C1 segment of cervical spinal cord (tissue), 14 donors: ENCODE measurements at regions not wholly inside any gene's neighbourhood (a gene's known extent, or its start where the extent isn't known, plus 50 kb on each side); places are given as distances from the start of the nearest gene placed in this dataset.
"Not testable (repeated sequence)": the region's sequence is repeated elsewhere in the genome, so short reads cannot be mapped to it uniquely, and the experiment has no call there.

ENCODE experiments used
- DNase-seq, 14 donors: peaks; one replicate each; lab custom pipeline; 2025; lab: John Stamatoyannopoulos, UW

DNA sequence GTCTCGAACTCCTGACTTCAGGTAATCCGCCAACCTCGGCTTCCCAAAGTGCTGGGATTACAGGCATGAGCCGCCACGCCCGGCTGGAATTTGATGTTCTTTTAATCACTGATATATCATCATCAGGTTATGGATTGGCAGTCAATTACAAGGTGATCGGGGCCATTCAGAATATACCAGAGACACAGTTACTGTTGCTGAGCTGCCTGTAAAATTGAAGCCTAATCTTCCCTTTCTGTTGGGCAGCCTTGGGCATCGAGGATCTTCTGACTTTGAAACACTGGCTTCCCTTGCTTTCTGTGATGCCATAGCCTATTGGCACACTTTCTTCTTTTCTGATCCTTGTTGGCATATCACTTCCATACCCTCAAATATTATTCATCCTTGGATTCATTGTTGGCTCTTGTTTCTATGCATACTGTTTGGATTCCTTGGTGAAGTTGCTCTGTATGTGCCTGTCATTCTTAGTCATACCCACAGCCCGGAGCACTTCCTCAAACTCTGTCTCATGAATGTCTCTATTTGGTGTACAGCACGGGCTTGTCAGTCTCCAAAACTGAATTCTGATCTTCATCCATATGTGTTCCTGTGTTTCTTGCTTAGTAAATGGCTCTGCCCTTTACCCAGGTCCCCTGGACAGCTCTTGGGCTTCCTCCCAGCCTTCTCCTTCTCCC is 85.6 kb upstream of the CRYM start:
- DNase-seq: not testable (repeated sequence)

- not testable (repeated sequence) for DNase-seq
These were observed 83.6 kb upstream of the CRYM start for GRCh38 chr16:21361612-21362227.

DNA sequence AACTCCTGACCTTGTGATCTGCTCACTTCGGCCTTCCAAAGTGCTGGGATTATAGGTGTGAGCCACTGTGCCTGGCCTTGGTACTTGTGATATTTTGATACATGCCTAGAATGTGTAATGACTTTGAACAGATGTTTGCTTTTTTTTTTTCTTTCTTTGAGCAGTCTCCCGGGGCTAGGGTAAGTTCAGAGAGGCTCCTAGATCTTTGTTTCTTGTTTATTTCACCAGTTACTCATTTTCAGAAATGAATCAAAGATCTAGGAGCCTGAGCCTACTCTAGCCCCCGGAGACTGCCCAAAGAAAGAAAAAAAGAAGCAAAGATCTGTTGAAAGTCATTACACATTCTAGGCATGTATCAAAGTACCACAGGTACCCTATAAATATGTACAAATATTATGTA is 83.0 kb upstream of the CRYM start:
- DNase-seq: not testable (repeated sequence)

GRCh38 chr16:21359513-21359912 is 81.4 kb upstream of the CRYM start:
- DNase-seq: not testable (repeated sequence)

DNA sequence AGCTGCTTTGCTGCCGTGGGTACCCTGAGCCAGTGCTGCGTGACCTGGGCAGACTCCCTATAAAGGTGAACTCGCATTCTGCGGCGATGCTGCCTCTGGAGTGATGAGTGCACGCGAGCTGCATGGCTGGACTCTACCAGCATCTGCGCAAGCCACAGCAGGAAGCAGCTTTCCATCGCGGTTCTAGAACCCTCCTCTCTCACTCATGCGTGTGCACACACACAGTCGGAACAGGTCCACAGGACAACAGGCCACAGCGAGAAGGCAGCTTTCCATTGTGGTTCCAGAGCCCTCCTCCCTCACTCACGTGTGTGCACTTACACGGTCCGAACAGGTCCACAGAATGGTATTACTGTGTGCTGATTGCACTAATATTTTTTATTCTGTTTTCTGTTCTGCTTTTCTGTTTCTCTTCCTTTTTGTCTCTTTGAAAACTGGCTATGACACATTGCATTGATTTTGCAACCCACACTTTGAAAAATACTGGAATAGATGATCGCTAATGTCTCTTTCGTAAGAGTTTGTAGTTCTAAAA is 80.2 kb upstream of the CRYM start:
- peak in 1 of 14 donors; percentile 3 for DNase-seq

DNA sequence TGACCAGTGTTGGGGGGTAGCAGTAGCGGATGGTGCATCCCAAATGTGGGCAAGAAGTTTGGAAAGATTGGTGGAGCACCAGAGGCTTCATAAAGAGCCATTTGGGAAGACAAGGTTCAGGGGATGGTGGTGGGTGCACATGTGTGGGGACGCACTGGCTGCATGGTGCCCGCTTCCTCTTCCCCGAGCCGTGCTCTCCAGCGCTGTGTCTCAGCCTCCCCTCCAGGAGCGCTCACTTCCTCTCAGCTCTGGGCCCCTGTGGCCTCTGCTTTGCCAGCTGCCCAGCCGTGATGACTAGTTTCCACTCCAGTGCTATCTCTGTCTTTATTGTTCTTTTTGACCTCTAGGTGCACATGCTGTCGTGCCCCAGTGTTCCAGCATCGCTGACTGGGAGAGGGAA is 78.2 kb upstream of the CRYM start:
- DNase-seq: peak in 1 of 14 donors; percentile 4

DNA sequence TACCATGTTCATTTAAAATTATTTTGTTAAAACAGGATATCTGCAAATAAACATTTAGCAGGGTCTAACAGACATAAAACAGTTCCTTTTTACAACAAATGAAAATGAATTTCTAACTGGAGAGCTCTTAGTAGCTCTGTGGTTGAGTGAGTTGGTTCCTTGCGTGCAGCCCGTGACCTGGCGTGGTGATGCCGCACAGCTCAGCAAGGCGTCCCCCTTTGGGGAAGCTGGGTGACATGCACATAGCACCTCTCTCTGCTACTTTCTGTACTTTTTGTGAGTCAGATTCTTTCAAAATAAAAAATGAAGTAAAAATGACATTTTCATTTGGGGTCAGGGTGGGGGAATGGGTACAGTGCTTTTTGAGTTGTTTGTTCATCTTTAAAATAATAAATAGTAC is 73.3 kb upstream of the CRYM start:
- not testable (repeated sequence) for DNase-seq

DNA sequence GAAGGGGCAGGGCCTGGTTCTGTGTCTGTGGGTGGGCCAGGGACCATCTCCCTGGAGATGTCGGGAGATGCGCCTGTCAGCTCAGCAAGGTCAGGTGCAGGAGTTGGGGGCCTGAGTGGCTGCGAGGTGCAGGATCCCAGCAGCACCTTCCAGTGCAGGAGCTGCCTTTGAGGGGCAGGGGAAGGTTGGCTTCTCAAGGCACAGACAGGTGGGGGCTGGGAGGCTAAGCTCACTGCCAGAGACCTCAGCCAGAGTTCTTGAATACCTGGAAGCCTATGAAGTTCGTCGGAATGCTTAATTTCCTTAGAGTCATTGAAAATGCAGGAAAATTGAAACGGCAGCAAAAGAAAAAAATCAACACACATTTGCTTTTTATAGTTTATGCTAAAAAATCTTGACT is 72.8 kb upstream of the CRYM start:
- DNase-seq: not testable (repeated sequence)

DNA sequence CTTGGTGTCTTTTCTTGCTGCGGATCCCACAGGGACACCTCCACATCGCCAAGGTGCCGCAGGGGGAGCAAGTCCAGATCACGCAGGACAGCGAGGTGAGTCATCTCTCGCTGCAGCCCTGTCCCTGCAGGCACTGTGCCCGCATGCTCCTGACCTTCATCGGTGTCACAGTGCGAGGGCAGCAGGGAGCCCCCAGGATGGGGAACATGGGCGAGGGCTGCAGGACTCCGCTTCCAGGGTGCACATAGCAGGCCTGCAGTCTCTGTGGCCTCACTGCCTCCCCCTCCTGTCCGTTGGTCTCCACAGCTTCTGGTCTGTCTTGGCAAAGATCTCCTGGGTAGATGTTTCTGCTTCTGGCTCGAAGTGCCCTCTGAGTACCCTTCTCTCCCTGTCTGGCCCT is 71.2 kb upstream of the CRYM start:
- DNase-seq: not testable (repeated sequence)

DNA sequence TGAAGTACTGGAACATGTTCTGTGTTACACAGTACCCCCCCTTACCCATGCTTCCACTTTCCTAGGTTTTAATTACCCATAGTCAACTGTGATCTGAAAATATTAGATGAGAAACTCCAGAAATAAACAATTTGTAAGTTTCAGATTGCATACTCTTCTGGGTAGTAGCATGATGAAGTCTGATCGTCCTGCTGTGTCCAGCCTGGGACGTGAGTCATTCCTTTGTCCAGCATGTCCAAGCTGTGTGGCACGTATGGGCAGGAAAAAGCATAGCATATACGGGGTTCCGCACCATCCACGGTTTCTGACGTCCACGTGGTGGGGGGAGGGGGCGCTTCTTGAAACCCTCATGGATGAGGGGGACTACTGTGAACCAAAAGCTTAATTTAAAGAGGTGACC is 70.7 kb upstream of the CRYM start:
- not testable (repeated sequence) for DNase-seq

DNA sequence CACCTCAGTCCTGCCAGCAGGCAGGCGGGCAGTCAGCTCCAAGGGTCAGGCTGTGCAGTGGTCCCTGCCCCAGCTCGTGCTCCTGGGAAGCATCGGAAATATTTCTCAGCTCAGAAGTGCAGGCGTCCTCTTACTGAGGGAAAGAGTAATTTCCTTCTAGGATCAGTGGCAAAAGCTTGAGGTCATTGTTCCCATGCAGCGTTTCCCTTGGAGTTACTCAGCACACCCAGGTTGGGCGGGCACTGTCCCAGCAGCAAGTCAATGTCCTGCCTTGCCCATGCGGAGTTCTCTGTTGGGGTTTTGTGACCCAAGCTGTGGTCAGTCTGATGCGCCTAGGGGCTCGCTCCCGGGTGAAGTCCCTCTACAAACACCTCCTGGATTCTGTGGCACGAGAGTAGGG is 69.4 kb upstream of the CRYM start:
- not testable (repeated sequence) for DNase-seq

GRCh38 chr16:21346756-21347491 is 68.8 kb upstream of the CRYM start:
- DNase-seq: not testable (repeated sequence)

- not testable (repeated sequence) for DNase-seq
These were observed 66.3 kb upstream of the CRYM start for GRCh38 chr16:21344361-21344912.

DNA sequence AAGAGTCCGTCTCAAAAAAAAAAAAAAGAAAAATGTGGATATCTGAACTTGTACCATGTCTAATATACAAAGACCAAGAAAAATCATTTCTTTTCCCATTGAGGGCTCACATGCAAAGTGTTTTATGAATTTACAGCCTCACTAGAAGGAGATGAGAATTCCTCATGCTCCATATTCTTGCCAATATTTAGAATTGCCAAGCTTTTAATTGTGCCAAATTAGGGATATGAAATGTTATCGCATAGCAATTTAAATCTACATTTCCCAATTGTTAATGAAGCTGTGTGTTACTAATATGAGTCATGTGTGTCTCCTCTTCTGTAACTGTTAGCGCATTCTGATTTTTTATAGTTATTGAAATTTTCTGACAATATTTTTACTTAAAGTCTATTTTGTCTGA is 63.0 kb upstream of the CRYM start:
- no peak for DNase-seq

DNA sequence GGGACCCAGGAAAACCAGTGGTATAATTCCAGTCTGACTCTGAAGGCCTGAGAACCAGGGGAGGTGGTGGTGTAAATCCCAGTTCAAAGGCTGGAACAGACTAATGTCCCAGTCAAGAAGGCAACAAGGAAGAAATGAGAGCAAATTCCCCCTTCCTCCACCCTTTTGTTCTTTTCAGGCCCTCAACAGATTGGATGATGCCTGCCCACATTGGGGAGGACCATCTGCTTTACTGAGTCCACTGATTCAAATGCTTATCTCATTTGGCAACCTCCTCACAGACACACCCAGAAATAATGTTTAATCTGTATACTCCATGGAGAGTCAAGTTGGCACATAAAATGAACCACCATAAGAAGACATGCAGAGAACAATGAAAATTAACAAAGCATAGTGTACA is 61.9 kb upstream of the CRYM start:
- DNase-seq: peak in 1 of 14 donors; percentile 56

DNA sequence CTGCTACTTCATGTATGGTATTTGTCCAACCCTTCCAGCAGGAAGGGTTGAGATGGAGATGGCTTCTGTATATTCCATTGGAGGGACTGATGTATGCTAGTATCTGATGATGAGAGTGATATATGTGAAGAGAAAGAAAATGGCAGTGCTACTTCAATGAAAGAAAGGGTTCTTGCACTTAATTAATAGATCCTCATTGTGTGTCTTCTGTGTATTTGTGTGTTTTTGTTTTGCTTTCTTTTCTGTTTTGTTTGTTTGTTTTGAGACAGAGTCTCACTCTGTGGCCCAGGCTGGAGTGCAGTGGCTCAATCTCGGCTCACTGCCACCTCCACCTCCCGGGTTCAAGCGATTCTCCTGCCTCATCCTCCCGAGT is 61.2 kb upstream of the CRYM start:
- DNase-seq: no peak

GRCh38 chr16:21338537-21339268 is 60.6 kb upstream of the CRYM start:
- DNase-seq: no peak

DNA sequence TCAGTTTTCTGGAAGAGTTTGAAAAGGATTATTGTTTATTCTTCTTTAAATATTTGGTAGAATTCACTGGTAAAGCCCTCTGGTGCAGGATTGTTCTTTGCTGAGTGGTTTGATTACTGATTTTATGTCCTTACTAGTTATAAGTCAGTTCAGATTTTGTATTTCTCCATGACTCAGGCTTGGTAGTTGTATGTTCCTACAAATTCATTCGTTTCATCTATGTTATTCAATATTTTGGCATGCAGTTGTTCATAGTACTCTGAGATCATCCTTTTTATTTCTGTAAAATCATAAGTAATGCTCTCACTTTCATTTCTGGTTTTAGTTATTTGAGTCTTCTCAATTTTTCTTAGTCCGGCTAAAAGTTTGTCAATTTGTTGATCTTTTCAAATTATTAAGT is 58.1 kb upstream of the CRYM start:
- DNase-seq: no peak

- not testable (repeated sequence) for DNase-seq
These were observed 56.4 kb upstream of the CRYM start for GRCh38 chr16:21334188-21335146.

- DNase-seq: not testable (repeated sequence)
These were observed 55.6 kb upstream of the CRYM start for GRCh38 chr16:21333683-21334082.
